Endothelial cell (in vitro differentiated cells): ENCODE measurements at regions not wholly inside any gene's neighbourhood (a gene's known extent, or its start where the extent isn't known, plus 50 kb on each side); places are given as distances from the start of the nearest gene placed in this dataset.
"Not testable (repeated sequence)": the region's sequence is repeated elsewhere in the genome, so short reads cannot be mapped to it uniquely, and the experiment has no call there.

Experiments used
- DNase-seq: peaks from one replicate; pipeline ENCODE4 v3.0.0; 2021; ENCODE audit warnings: low spot score
- H3K27ac Mint-ChIP-seq: one replicate; pipeline ENCODE4 v1.8.0; 2021; ENCODE audit warnings: mixed read lengths, inconsistent platforms; ENCODE audit not compliant: unreplicated experiment
- H3K27me3 Mint-ChIP-seq: one replicate; pipeline ENCODE4 v1.8.0; 2021; ENCODE audit warnings: mild to moderate bottlenecking, moderate library complexity, mixed read lengths, inconsistent platforms; ENCODE audit not compliant: unreplicated experiment
- H3K36me3 Mint-ChIP-seq: one replicate; pipeline ENCODE4 v1.8.0; 2021; ENCODE audit warnings: mild to moderate bottlenecking, low read depth, mixed read lengths, inconsistent platforms; ENCODE audit not compliant: unreplicated experiment
- H3K4me1 Mint-ChIP-seq: one replicate; pipeline ENCODE4 v1.8.0; 2021; ENCODE audit warnings: mild to moderate bottlenecking, mixed read lengths, inconsistent platforms; ENCODE audit not compliant: unreplicated experiment
- H3K4me3 Mint-ChIP-seq: one replicate; pipeline ENCODE4 v1.8.0; 2021; ENCODE audit warnings: mild to moderate bottlenecking, mixed read lengths, inconsistent platforms; ENCODE audit not compliant: unreplicated experiment
- H3K9me3 Mint-ChIP-seq: one replicate; pipeline ENCODE4 v1.8.0; 2021; ENCODE audit warnings: mixed read lengths, inconsistent platforms; ENCODE audit not compliant: unreplicated experiment
- CTCF ChIP-seq: fragments of 200-600 bp; sonication (generic); IDR thresholded peaks from one replicate; pipeline ENCODE4 v1.5.0; 2021; ENCODE audit warnings: antibody characterized with exemption; ENCODE audit not compliant: unreplicated experiment

GRCh38 chr7:86444245-86444644 is 199.5 kb upstream of the GRM3 start:
- Mint-ChIP-seq H3K9me3 (no peaks in the 10 kb centered on the region), H3K4me3 (no peak overlapping the region), H3K27ac (no peak overlapping the region), H3K4me1 (no peaks in the 10 kb centered on the region), H3K36me3 (no peaks in the 10 kb centered on the region), H3K27me3 (no peaks in the 10 kb centered on the region)
- DNase-seq = no peak
- TF ChIP-seq CTCF = no peak

GRCh38 chr7:86440420-86440819 is 203.3 kb upstream of the GRM3 start:
- not testable (repeated sequence) for H3K4me1 Mint-ChIP-seq, H3K4me3 Mint-ChIP-seq, H3K27me3 Mint-ChIP-seq, H3K36me3 Mint-ChIP-seq, DNase-seq, H3K9me3 Mint-ChIP-seq, H3K27ac Mint-ChIP-seq

- H3K36me3 Mint-ChIP-seq = no peaks in the 10 kb centered on the region
- no peaks in the 10 kb centered on the region for H3K4me1 Mint-ChIP-seq
- no peaks in the 10 kb centered on the region for H3K9me3 Mint-ChIP-seq
- TF ChIP-seq CTCF = no peak
- no peaks in the 10 kb centered on the region for H3K27me3 Mint-ChIP-seq
- DNase-seq = no peak
- H3K27ac Mint-ChIP-seq = no peak overlapping the region
- H3K4me3 Mint-ChIP-seq = no peak overlapping the region
These were observed 205.7 kb upstream of the GRM3 start for GRCh38 chr7:86437951-86438450.

GRCh38 chr7:86431761-86432160 is 211.9 kb upstream of the GRM3 start:
- Mint-ChIP-seq H3K4me3 (no peak overlapping the region), H3K9me3 (no peaks in the 10 kb centered on the region), H3K36me3 (no peaks in the 10 kb centered on the region), H3K27me3 (no peaks in the 10 kb centered on the region), H3K4me1 (no peaks in the 10 kb centered on the region), H3K27ac (no peak overlapping the region)
- TF ChIP-seq CTCF = no peak
- DNase-seq = no peak

- H3K4me3 Mint-ChIP-seq = no peak overlapping the region
- DNase-seq = no peak
- no peaks in the 10 kb centered on the region for H3K9me3 Mint-ChIP-seq
- no peaks in the 10 kb centered on the region for H3K27me3 Mint-ChIP-seq
- no peaks in the 10 kb centered on the region for H3K4me1 Mint-ChIP-seq
- no peak overlapping the region for H3K27ac Mint-ChIP-seq
- no peak for TF ChIP-seq CTCF
- H3K36me3 Mint-ChIP-seq = no peaks in the 10 kb centered on the region
These were observed 231.9 kb upstream of the GRM3 start for GRCh38 chr7:86411814-86412213.

GRCh38 chr7:86407291-86407690 is 236.4 kb upstream of the GRM3 start:
- Mint-ChIP-seq H3K9me3 (no peaks in the 10 kb centered on the region), H3K36me3 (no peaks in the 10 kb centered on the region), H3K27ac (no peak overlapping the region), H3K4me3 (no peak overlapping the region), H3K27me3 (no peaks in the 10 kb centered on the region), H3K4me1 (no peaks in the 10 kb centered on the region)
- no peak for DNase-seq
- TF ChIP-seq CTCF = no peak
